ENCODE measurements at regions not wholly inside any gene's neighbourhood (a gene's known extent, or its start where the extent isn't known, plus 50 kb on each side); places are given as distances from the start of the nearest gene placed in this dataset.

GRCh38 chr5:3304346-3304745, 291.3 kb upstream of the IRX1 start:
- WGBS, 3 donors, result 84 to 91% (median 85%) methylated on average over 10 of the region's 10 CpGs
- Histone ChIP-seq H3K4me3 (no peak overlapping the region), H3K9me3 (no peaks in the 10 kb centered on the region), H3K36me3 (ENCODE audit: insufficient read depth in 1 of 2, low read depth in 1 of 2) (no peaks in the 10 kb centered on the region), H3K27ac (no peak overlapping the region), H3K4me1 (no peaks in the 10 kb centered on the region), H3K27me3 (ENCODE audit: insufficient read depth in 3 of 3, low read length in 2 of 3) (peaks cover 0 to 3% (median 0%) of the 10 kb centered on the region in 3 donors)
- intact Hi-C loops (cut with DNase I), result no loop called here
- no peak for DNase-seq
- ATAC-seq, result no peak
- TF ChIP-seq CTCF (IDR thresholded peaks at IDR 0.05), result no peak

- Histone ChIP-seq H3K4me1 (no peaks in the 10 kb centered on the region), H3K36me3 (ENCODE audit: insufficient read depth in 1 of 2, low read depth in 1 of 2) (no peaks in the 10 kb centered on the region), H3K4me3 (no peak overlapping the region), H3K27me3 (ENCODE audit: insufficient read depth in 3 of 3, low read length in 2 of 3) (peaks cover 0 to 3% (median 0%) of the 10 kb centered on the region in 3 donors), H3K27ac (no peak overlapping the region), H3K9me3 (no peaks in the 10 kb centered on the region)
- no peak for TF ChIP-seq CTCF (IDR thresholded peaks at IDR 0.05)
- intact Hi-C loops (cut with DNase I), result no loop called here
- no peak for DNase-seq
- WGBS, 3 donors, result 18 to 20% (median 19%) methylated on average over 3 of the region's 3 CpGs
- ATAC-seq, result no peak
Observed at GRCh38 chr5:3303777-3304176, 291.9 kb upstream of the IRX1 start.

- H3K27ac ChIP-seq, result no peak overlapping the region
- 23 to 64% (median 40%) methylated on average over 1 of the region's 1 CpG for WGBS, 3 donors
- DNase-seq (no peak), ATAC-seq (no peak)
- intact Hi-C loops (cut with DNase I), result no loop called here
- no peak overlapping the region for H3K4me3 ChIP-seq
- no peak for TF ChIP-seq CTCF (IDR thresholded peaks at IDR 0.05)
- H3K27me3 ChIP-seq (ENCODE audit: insufficient read depth in 3 of 3, low read length in 2 of 3), result peaks cover 0 to 3% (median 0%) of the 10 kb centered on the region in 3 donors
- H3K4me1 ChIP-seq, result no peaks in the 10 kb centered on the region
- no peaks in the 10 kb centered on the region for H3K9me3 ChIP-seq
- no peaks in the 10 kb centered on the region for H3K36me3 ChIP-seq (ENCODE audit: insufficient read depth in 1 of 2, low read depth in 1 of 2)
Observed at GRCh38 chr5:3302228-3302627, 293.4 kb upstream of the IRX1 start.

- no peak for DNase-seq
- no peak overlapping the region for H3K4me3 ChIP-seq
- H3K9me3 ChIP-seq, result no peaks in the 10 kb centered on the region
- H3K36me3 ChIP-seq (ENCODE audit: insufficient read depth in 1 of 2, low read depth in 1 of 2), result no peaks in the 10 kb centered on the region
- no peak for TF ChIP-seq CTCF (IDR thresholded peaks at IDR 0.05)
- 79 to 82% (median 81%) methylated on average over 10 of the region's 10 CpGs for WGBS, 3 donors
- no peak for ATAC-seq
- H3K27me3 ChIP-seq (ENCODE audit: insufficient read depth in 3 of 3, low read length in 2 of 3), result peaks cover 0 to 3% (median 0%) of the 10 kb centered on the region in 3 donors
- H3K4me1 ChIP-seq, result no peaks in the 10 kb centered on the region
- intact Hi-C loops (cut with DNase I), result no loop called here
- H3K27ac ChIP-seq, result no peak overlapping the region
Observed at GRCh38 chr5:3301306-3301705, 294.3 kb upstream of the IRX1 start.

- Histone ChIP-seq H3K27me3 (ENCODE audit: insufficient read depth in 3 of 3, low read length in 2 of 3) (peaks cover 0 to 3% (median 0%) of the 10 kb centered on the region in 3 donors), H3K9me3 (no peaks in the 10 kb centered on the region), H3K27ac (no peak overlapping the region), H3K4me3 (no peak overlapping the region), H3K4me1 (no peaks in the 10 kb centered on the region), H3K36me3 (ENCODE audit: insufficient read depth in 1 of 2, low read depth in 1 of 2) (no peaks in the 10 kb centered on the region)
- WGBS, 3 donors, result 70 to 79% (median 73%) methylated on average over 13 of the region's 13 CpGs
- intact Hi-C loops (cut with DNase I), result no loop called here
- DNase-seq, result no peak
- ATAC-seq, result no peak
- TF ChIP-seq CTCF (IDR thresholded peaks at IDR 0.05), result no peak
Observed at GRCh38 chr5:3300726-3301125, 294.9 kb upstream of the IRX1 start.

All from psoas muscle (tissue), 7 donors.